HepG2 (cell line): ENCODE measurements at regions not wholly inside any gene's neighbourhood (a gene's known extent, or its start where the extent isn't known, plus 50 kb on each side); places are given as distances from the start of the nearest gene placed in this dataset.

Experiments
- ARID5B ChIP-seq: IDR thresholded peaks from 2 replicates; pipeline ENCODE4 v1.4.0; 2020; ENCODE audit warnings: mild to moderate bottlenecking, missing genetic modification reagents
- CREM ChIP-seq, 2 experiments: sonication (generic) in 1 of 2; formaldehyde crosslinking in 1 of 2; IDR thresholded peaks; 2 replicates each; pipeline versions ENCODE4 v1.4.0 to v1.6.1; 2016 to 2020; ENCODE audit warnings: antibody characterized with exemption in 1 of 2, mild to moderate bottlenecking in 1 of 2, missing genetic modification reagents in 1 of 2
- ESRRA ChIP-seq: sonication (generic); formaldehyde crosslinking; IDR thresholded peaks from 2 replicates; pipeline ENCODE4 v1.5.1; 2020; ENCODE audit warnings: mild to moderate bottlenecking, low read depth, missing genetic modification reagents
- FOXO1 ChIP-seq: sonication (generic); formaldehyde crosslinking; IDR thresholded peaks from 2 replicates; pipeline ENCODE4 v1.4.0; 2020; ENCODE audit warnings: missing genetic modification reagents
- FOXP4 ChIP-seq: sonication (generic); formaldehyde crosslinking; IDR thresholded peaks from 2 replicates; pipeline ENCODE4 v1.4.0; 2020; ENCODE audit warnings: missing genetic modification reagents
- JUNB ChIP-seq: sonication (generic); formaldehyde crosslinking; IDR thresholded peaks from 2 replicates; pipeline ENCODE4 v1.8.0; 2022; ENCODE audit warnings: missing genetic modification reagents, mild to moderate bottlenecking, borderline replicate concordance
- MYC ChIP-seq: sonication (generic); formaldehyde crosslinking; IDR thresholded peaks from 2 replicates; pipeline ENCODE4 v1.9.0; 2021; ENCODE audit warnings: missing genetic modification reagents, borderline replicate concordance
- NFIC ChIP-seq: IDR thresholded peaks from 2 replicates; pipeline ENCODE4 v1.6.1; 2012; ENCODE audit warnings: mild to moderate bottlenecking, low read length, inconsistent platforms
- RXRA ChIP-seq: sonication (generic); formaldehyde crosslinking; IDR thresholded peaks from 2 replicates; pipeline ENCODE4 v1.5.1; 2020; ENCODE audit warnings: missing genetic modification reagents
- SIX4 ChIP-seq: sonication (generic); formaldehyde crosslinking; IDR thresholded peaks from 2 replicates; pipeline ENCODE4 v1.4.0; 2020; ENCODE audit warnings: missing genetic modification reagents
- SOX6 ChIP-seq, 2 experiments: fragments of 450-650 bp in 1 of 2; sonication (generic) in 1 of 2; formaldehyde crosslinking in 1 of 2; IDR thresholded peaks; 2 replicates each; pipeline versions ENCODE4 v1.4.0 to v1.6.1; 2017 to 2020; ENCODE audit warnings: antibody characterized with exemption in 1 of 2, mild to moderate bottlenecking in 1 of 2, missing genetic modification reagents in 1 of 2
- STAG1 ChIP-seq: sonication (generic); formaldehyde crosslinking; IDR thresholded peaks from 2 replicates; pipeline ENCODE4 v1.4.0; 2020; ENCODE audit warnings: missing genetic modification reagents
- THRA ChIP-seq: sonication (generic); formaldehyde crosslinking; IDR thresholded peaks from 2 replicates; pipeline ENCODE4 v1.4.0; 2020; ENCODE audit warnings: missing genetic modification reagents, borderline replicate concordance
- ZBTB7B ChIP-seq: sonication (generic); formaldehyde crosslinking; IDR thresholded peaks from 2 replicates; pipeline ENCODE4 v1.4.0; 2020; ENCODE audit warnings: missing genetic modification reagents
- ZFX ChIP-seq: sonication (generic); formaldehyde crosslinking; IDR thresholded peaks from 2 replicates; pipeline ENCODE4 v1.4.0; 2020; ENCODE audit warnings: mild to moderate bottlenecking, low read depth, missing genetic modification reagents, moderate library complexity
- ZMYM2 ChIP-seq: sonication (generic); formaldehyde crosslinking; IDR thresholded peaks from 2 replicates; pipeline ENCODE4 v1.8.0; 2022; ENCODE audit warnings: mild to moderate bottlenecking, missing genetic modification reagents
- ZNF124 ChIP-seq: sonication (generic); formaldehyde crosslinking; IDR thresholded peaks from 2 replicates; pipeline ENCODE4 v1.4.0; 2020; ENCODE audit warnings: missing genetic modification reagents

DNA sequence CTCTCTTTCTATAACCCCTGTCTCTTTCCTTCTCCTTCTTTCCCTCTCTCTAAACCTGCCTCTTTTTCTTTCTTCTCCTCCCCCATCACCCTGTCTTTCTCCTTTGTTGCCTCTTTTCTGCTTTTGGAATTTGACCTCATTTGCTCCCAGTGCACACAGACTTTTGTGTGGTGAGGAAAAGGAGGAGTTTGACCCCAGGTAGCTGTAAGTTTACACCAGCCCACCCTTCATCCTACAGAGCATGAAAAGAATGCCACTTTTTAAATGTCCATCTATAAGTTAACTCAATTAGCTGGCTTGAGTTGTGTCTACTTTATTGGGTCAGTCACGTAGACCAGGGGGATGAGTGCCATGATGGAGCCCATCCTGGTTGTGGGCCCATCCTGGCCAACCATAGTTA lies 146.8 kb upstream of the SLC38A2 start (continued):
- peak; percentile 72; the same call in 1 of the 2 replicates for TF ChIP-seq RXRA
- TF ChIP-seq CREM (IDR thresholded peaks at IDR 0.05): peak; percentile 36; the same call in 1 of the 2 replicates
- TF ChIP-seq CREM (CRISPR knock-in tag; IDR thresholded peaks at IDR 0.05): no peak
- peak; percentile 60 for TF ChIP-seq FOXO1
- TF ChIP-seq ARID5B (CRISPR knock-in tag): peak; percentile 77
- TF ChIP-seq SOX6 (IDR thresholded peaks at IDR 0.05): no peak
- peak; percentile 80 for TF ChIP-seq SOX6 (CRISPR knock-in tag; IDR thresholded peaks at IDR 0.05)
- TF ChIP-seq ZFX (CRISPR knock-in tag): no peak
- peak; percentile 64 for TF ChIP-seq ZMYM2 (CRISPR knock-in tag)
- 0 out of 2 replicates have a peak, but pooled peaks have one; percentile 12 for TF ChIP-seq ZNF124 (CRISPR knock-in tag)
- TF ChIP-seq MYC (CRISPR knock-in tag): no peak
- peak; percentile 82 for TF ChIP-seq ZBTB7B (CRISPR knock-in tag)
- TF ChIP-seq STAG1 (CRISPR knock-in tag): 0 out of 2 replicates have a peak, but pooled peaks have one; percentile 7
- TF ChIP-seq THRA (CRISPR knock-in tag): peak; percentile 97
- no peak for TF ChIP-seq ESRRA (CRISPR knock-in tag)
- TF ChIP-seq JUNB (CRISPR knock-in tag): no peak
- peak; percentile 50; the same call in 1 of the 2 replicates for TF ChIP-seq NFIC
- TF ChIP-seq FOXP4 (CRISPR knock-in tag): peak; percentile 80
- TF ChIP-seq SIX4 (CRISPR knock-in tag): peak; percentile 76; the same call in 1 of the 2 replicates
